ENCODE measurements at regions not wholly inside any gene's neighbourhood (a gene's known extent, or its start where the extent isn't known, plus 50 kb on each side); places are given as distances from the start of the nearest gene placed in this dataset.
"Not testable (repeated sequence)": the region's sequence is repeated elsewhere in the genome, so short reads cannot be mapped to it uniquely, and the experiment has no call there.

DNA sequence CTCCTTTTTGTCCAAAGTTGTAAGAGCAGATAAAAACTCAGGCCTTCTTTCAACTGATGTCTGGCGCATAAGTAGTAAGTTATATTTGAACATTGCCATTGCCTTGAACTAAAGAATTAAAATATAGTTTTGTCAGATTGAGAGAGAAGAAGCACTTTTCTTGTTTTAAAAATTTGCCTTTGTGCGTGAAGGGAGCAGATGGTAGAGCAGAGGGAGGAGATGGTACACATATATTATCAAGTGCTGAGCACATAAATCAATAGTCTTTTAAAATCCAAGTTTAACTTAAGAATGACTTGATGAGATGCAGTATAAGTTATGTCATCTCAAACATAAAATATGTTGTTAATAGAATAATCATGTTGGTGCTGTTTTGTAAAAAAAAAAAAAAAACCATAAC, 504.6 kb upstream of the KLHL1 start:
- DNase-seq = no peak

- DNase-seq = no peak
These were observed 496.2 kb upstream of the KLHL1 start for GRCh38 chr13:70604448-70604847.

DNA sequence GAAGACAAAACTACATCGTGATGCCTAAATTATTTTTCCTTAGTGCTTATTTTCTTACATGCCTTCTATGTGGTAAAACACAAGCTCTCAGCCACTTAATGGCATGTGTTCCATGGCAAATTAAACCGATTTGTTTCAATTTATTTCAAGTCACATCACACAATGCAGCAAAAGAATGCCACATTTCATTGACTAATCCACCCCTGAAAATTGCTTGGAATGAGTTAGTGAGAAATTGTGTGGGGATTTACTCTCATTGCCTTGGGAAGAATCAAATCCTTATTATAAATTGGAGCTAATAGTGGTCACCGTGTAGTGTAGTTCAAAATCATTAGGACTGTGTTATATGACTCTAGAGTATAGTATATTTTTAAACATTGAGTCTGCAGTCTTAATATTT, 485.5 kb upstream of the KLHL1 start:
- DNase-seq = no peak

- no peak for DNase-seq
These were observed 476.9 kb upstream of the KLHL1 start for GRCh38 chr13:70585109-70585508.

GRCh38 chr13:70580825-70581224, 472.6 kb upstream of the KLHL1 start:
- DNase-seq = no peak

DNA sequence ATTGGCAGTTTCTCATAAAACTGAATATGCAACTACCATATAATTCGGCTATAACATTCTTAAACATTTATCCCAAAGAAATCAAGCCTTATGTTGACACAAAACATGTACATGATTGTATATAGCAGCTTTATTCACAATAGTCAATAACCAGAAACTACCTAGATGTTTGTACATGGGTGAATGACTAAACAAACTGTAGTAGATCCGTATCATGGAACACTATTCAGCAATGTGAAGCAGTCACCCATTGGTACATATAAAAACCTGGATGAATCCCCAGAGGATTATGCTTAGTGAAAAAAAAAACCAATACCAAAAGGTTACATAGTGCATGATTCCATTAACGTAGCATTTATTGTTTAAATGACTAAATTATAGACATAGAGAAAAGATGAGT, 471.7 kb upstream of the KLHL1 start:
- DNase-seq = no peak

DNA sequence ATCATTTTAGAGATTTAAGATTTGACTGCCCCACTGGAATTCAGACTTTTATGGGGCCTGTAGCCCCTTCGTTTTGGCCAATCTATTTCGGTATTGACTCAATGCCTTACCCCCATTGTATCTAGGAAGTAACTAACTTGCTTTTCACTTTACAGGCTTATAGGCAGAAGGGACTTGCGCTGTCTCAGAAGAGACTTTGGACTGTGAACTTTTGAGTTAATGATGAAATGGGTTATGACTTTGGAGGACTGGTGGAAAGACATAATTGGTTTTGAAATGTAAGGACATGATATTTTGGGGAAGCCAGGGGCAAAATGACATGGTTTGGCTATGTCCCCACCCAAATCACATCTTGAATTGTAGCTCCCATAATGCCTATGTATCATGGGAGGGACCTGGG, 463.0 kb upstream of the KLHL1 start:
- DNase-seq = no peak

DNA sequence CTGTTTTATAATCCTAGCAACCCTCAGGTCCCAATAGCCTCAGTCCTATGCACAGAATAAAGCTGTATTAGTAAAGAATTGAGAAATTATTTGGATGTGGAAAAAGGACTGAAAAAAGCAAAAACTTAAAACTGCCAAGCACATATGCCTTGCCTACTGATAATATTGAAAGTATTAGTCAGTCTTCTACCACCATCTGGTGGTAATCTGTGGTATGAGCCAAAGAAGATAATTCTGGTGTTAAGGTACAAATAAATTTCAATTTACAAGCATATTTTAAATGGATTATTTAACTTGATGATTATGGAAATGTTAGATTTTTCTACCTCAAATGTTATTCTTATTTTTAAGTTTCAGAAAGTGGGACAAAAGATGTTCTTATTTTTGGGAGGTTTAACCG, 460.3 kb upstream of the KLHL1 start:
- DNase-seq = no peak

GRCh38 chr13:70544706-70545105, 436.5 kb upstream of the KLHL1 start:
- no peak for DNase-seq

DNA sequence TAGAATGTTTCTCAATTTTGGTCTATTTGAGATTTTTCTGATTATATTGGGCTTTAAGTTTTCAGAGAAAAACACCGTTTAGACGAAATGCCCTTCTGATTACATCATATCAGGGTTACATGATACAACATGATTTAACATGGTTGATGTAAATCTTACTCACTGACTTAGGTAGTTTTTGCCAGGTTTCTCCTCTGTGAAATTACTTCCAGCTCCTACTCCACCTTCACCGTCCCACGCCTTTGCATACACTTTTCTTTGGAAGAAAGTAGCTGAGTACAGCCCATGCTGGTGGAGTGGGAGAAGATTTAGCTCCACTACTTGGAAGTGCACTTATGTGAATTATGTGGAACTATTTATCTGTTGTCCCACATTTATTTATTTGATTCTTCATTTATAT, 433.2 kb upstream of the KLHL1 start:
- DNase-seq = no peak

DNA sequence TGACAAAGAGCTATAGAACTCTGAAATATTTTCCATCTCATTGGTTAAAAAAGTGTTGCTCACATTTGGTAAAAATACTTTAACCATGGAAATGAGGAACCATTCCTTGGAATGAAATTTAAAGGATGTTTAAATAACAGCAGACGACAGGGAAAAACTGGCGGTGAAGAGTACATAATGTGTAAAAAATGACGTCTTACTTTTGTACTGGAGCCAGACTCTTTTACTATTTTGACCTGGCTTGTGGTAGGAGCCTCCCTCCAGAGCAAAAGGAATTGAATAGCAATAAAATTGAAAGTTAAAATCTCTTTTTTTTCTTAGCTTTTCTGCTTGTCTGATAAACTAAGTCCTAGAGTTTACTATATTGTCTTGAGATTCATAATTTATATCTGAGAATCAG, 426.2 kb upstream of the KLHL1 start:
- no peak for DNase-seq

DNA sequence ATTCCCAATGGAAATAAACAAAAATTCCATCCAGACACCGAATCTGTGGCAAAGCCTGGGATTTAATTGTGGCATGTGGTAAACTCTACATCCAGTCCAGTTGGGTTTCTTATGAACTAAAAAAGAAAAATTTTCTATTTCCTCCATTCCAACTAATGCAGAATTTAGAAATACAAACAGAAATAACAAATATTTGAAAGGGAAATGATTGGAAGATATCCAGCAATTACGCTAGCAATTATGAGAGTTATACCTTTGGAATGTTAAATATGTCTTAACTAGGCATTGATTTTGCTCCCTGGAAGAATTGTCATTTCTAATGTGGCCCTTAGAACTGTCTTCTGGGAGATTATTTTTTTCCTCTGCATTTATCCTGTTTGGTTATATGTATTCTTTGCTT, 421.4 kb upstream of the KLHL1 start:
- DNase-seq = no peak

GRCh38 chr13:70527599-70527998, 419.3 kb upstream of the KLHL1 start:
- DNase-seq = no peak

DNA sequence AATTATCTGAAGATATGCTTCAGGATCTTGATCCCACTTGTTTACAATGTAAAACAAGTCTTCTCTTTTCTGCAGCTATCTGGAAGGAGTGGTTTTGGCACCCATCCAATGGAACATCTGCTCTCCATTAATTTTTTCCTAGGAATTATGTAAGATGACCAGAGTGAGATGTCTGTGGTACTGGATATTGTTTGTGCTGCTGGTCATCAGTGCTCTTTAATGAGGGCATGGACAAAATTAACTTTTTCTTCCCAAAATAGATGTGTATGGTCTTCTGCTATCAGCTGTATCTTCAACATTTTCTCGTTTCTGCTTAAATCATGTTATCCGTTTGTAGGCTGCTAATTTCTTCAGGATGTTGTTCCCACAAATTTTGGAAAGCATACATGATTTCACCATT, 415.4 kb upstream of the KLHL1 start:
- DNase-seq = no peak

GRCh38 chr13:70520275-70521036, 412.2 kb upstream of the KLHL1 start:
- DNase-seq = no peak

DNA sequence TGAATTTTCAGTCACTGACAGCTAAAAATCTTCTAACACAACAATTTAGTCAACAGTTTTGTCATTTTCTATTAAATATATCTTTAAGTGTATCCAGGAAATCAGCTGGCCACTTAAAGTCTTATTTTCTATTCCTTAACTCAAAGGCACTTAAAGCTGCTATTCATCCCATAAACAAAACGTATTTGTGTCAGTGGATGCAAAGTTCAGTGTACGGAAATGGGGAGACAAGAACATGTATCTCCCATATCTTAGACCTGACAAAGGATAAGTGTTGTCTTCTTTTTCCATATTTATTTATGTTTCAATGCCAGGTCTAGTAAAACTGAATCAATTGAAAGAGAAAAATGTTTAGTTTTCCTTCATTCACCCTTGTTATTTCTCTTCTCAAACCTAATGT, 409.8 kb upstream of the KLHL1 start:
- DNase-seq = no peak

DNA sequence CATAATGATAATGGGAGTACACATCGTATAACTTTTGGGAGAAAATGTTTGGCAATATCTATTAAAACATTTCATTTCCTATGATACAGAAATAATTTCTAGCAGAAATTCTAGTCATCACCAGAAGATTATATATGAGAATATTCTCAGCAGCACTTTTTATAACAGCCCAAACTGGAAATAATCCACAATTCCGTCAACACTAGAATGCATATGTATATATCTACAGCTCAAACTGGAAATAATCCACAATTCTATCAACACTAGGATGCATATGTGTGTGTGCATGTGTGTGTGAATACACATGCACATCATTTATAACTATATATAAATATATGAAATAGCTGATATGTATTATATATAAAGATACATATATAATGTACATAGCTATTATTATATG, 408.0 kb upstream of the KLHL1 start:
- DNase-seq = no peak

DNA sequence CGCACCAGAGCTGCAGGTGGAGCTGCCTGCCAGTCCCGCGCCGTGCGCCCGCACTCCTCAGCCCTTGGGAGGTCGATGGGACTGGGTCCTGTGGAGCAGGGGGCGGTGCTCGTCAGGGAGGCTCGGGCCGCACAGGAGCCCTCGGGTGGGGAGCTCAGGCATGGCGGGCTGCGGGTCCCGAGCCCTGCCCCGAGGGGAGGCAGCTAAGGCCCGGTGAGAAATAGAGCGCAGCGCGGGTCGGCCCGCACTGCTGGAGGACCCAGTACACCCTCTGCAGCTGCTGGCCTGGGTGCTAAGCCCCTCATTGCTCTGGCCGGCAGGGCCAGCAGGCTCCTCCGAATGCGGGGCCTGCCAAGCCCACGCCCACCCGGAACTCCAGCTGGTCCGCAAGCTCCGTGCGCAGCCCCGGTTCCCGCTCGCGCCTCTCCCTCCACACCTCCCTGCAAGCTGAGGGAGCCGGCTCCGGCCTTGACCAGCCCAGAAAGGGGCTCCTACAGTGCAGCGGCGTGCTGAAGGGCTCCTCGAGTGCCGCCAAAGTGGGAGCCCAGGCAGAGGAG, 403.7 kb upstream of the KLHL1 start:
- DNase-seq = not testable (repeated sequence)

- no peak for DNase-seq
These were observed 397.6 kb upstream of the KLHL1 start for GRCh38 chr13:70505809-70506208.

DNA sequence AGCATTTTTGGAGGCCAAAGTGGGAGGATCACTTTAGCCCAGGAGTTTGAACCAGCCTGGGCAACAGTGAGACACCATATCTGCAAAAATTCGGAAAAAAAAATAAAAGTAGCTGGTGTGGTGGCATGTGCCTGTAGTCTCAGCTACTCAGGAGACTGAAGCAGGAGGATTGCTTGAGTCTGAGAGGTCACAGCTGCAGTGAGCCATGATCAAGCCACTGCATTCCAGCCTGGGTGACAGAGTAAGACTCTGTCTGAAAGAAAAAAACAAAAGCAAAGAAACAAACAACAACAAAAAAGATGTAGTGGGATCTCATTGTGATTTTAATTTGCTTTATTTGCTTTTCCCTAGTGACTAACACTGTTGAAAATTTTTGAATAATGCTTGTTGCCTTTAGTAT, 394.7 kb upstream of the KLHL1 start:
- no peak for DNase-seq

- no peak for DNase-seq
These were observed 382.2 kb upstream of the KLHL1 start for GRCh38 chr13:70490320-70490935.

- no peak for DNase-seq
These were observed 376.7 kb upstream of the KLHL1 start for GRCh38 chr13:70484931-70485330.

DNA sequence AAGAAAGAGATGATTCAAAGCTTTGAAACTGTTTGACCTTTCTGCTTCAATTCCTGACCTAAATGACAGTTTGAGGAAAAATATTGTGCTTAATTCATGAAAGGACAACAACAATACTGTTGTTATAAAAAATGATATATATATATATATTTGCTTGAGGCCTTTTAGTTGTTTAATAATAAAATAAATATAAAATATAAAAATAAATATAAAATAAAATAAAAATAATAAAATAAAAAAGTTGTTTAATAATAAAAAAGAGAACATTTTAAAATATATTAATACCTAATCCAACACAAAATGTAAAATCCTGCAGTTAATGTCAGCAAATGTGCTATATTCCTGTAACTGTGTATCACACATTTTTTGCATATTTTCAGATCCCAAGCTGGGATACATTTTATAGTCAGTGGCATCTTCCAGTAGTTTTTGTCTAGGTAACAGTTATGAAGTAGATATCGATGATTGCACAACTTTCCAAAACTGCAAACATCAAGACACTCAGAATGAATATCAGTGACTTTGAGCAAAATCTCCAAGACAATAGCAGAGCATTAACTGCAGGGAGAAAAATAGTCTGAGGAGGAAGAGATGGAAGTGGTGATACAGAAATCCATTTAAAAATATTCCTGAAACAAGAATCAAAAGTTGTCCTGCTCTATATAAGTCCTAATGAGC, 375.5 kb upstream of the KLHL1 start:
- no peak for DNase-seq

DNA sequence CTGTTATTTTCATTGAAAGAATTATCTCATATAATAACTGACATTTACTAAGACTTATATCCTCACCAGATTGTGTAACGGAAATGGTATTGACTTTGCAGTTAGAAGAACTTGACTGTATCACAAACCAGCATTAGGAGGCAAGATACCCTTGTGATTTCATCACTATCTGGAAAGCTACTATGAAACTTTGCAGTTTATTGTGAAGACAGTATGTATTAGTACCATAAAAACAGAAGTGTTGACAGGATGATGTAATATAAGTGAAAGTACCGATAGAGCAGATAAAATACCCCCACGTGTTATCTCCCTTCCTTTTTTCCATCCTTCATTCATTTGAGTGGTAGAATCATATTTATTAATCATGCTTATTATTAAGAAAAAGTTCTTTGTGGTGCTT, 365.7 kb upstream of the KLHL1 start:
- DNase-seq = no peak
